OCI-LY3 (cell line): ENCODE measurements at regions not wholly inside any gene's neighbourhood (a gene's known extent, or its start where the extent isn't known, plus 50 kb on each side); places are given as distances from the start of the nearest gene placed in this dataset.

Source experiments
- CTCF ChIP-seq: fragments of 200-600, 300-600 bp; sonication (generic); IDR thresholded peaks from 2 replicates; pipeline ENCODE4 v1.5.1; 2014; ENCODE audit warnings: antibody characterized with exemption, low read length, low read depth
- EZH2phosphoT487 ChIP-seq: fragments of 200-600 bp; shearing (Covaris generic); IDR thresholded peaks from 2 replicates; pipeline ENCODE4 v1.6.1; 2018; ENCODE audit warnings: antibody characterized with exemption, mixed run types, low read depth

DNA sequence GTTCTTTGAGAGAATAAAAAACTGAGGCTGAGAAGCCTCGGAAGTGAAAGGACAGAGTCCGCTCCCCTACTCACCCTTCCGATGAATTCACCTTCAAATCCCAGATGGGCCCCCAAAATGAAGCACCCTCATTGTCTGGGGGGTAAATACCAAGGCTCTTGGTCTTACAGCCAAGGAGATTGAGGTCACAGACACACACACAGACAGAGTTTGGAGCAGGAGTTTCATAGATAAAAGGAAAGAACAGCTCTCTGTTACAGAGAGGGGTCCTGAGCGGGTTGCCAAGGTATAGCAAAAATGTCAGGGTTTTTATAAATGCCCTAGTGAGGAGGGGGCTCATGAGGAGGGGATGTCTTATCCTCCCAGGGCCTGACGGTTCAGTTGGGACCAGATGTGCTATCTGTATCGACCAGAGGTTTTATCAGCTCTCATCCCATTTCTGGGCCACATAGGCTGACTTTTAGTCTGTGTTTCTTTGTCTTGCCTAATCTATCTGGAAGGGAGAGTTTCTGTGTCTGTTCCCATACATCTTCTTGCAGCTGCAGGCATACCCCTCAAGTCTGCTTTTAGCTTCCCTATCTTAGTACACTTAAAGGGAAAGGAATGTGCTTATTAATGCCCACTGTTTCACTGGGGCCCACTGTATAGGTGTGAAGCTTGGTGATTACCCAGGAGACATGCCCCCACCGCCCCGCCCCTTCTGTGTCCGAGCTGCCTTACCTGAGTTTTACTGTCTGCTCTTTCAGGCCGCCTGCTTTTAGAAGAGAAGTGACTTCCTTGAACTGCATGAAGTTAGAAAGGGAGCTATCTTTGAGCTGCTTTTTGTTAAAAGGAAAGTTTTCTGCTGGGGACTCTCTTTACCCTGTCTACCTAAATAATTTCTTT lies 66.8 kb upstream of the ATP11B start:
- TF ChIP-seq CTCF (no peak), EZH2phosphoT487 (no peak)
